PC-3 (cell line): ENCODE measurements at regions not wholly inside any gene's neighbourhood (a gene's known extent, or its start where the extent isn't known, plus 50 kb on each side); places are given as distances from the start of the nearest gene placed in this dataset.

Experiments
- ATAC-seq: fragments of 200-7000 bp; cut with Tn5 transposase; 2 replicates; pipeline ENCODE4 v1.9.1; 2020; ENCODE audit warnings: mild to moderate bottlenecking, moderate library complexity
- BruUV-seq: library from RNA; stranded (reverse); fragments of 400-500 nt; replicated peaks from 2 replicates; lab custom pipeline; 2021; lab: Mats Ljungman, UMichigan
- CTCF ChIA-PET: fragments of 300-600 bp; sonication (Branson Sonifier 250); formaldehyde crosslinking; loops from one replicate; lab custom pipeline; 2022; ENCODE audit warnings: antibody characterized with exemption; lab: Charles Lee
- POLR2A ChIA-PET: fragments of 300-600 bp; sonication (Branson Sonifier 250); formaldehyde crosslinking; loops from one replicate; lab custom pipeline; 2022; ENCODE audit warnings: antibody characterized with exemption; ENCODE audit not compliant: unreplicated experiment; lab: Charles Lee
- DNase-seq: peaks from one replicate; pipeline ENCODE4 v3.0.0-alpha.2; 2015
- H2AFZ ChIP-seq: fragments of 300-600 bp; sonication (generic); 2 replicates; pipeline ENCODE4 v1.6.0; 2016; ENCODE audit warnings: antibody characterized with exemption, low read length
- H3F3A ChIP-seq: fragments of 300-600 bp; sonication (generic); one replicate; pipeline ENCODE4 v1.6.0; 2017; ENCODE audit warnings: antibody characterized with exemption, low read length, control low read depth, mild to moderate bottlenecking; ENCODE audit not compliant: unreplicated experiment
- H3K27ac ChIP-seq: fragments of 300-600 bp; sonication (generic); 2 replicates; pipeline ENCODE4 v1.5.1; 2016; ENCODE audit warnings: mild to moderate bottlenecking, low read length
- H3K27me3 ChIP-seq: fragments of 300-600 bp; sonication (generic); 2 replicates; pipeline ENCODE4 v1.6.1; 2016; ENCODE audit warnings: low read length, mixed read lengths
- H3K36me3 ChIP-seq: fragments of 300-600 bp; sonication (generic); 2 replicates; pipeline ENCODE4 v1.6.1; 2016; ENCODE audit warnings: low read depth, mixed run types, low read length, mixed read lengths
- H3K4me1 ChIP-seq: fragments of 300-600 bp; sonication (generic); 2 replicates; pipeline ENCODE4 v1.5.1; 2016; ENCODE audit warnings: low read length; ENCODE audit not compliant: insufficient read depth
- H3K4me2 ChIP-seq: fragments of 300-600 bp; sonication (generic); 2 replicates; pipeline ENCODE4 v1.6.0; 2016; ENCODE audit warnings: low read length
- H3K4me3 ChIP-seq: fragments of 300-600 bp; sonication (generic); 2 replicates; pipeline ENCODE4 v1.5.1; 2016; ENCODE audit warnings: mild to moderate bottlenecking, low read length, mixed read lengths
- H3K79me2 ChIP-seq: fragments of 300-600 bp; sonication (generic); 2 replicates; pipeline ENCODE4 v1.6.1; 2017; ENCODE audit warnings: low read length, mixed read lengths
- H3K9ac ChIP-seq: fragments of 300-600 bp; sonication (generic); 2 replicates; pipeline ENCODE4 v1.6.0; 2016; ENCODE audit warnings: mild to moderate bottlenecking, low read length
- H3K9me2 ChIP-seq: fragments of 300-600 bp; sonication (generic); replicated peaks from 2 replicates; pipeline ENCODE4 v1.6.1; 2016; ENCODE audit warnings: mixed run types, low read length, mixed read lengths
- H3K9me3 ChIP-seq: fragments of 300-600 bp; sonication (generic); 2 replicates; pipeline ENCODE4 v1.6.1; 2016; ENCODE audit warnings: low read length, mixed read lengths
- H4K20me1 ChIP-seq: fragments of 300-600 bp; sonication (generic); 2 replicates; pipeline ENCODE4 v1.6.1; 2016; ENCODE audit warnings: low read length, mixed read lengths
- CTCF ChIP-seq: fragments of 300-600 bp; sonication (generic); conservative IDR thresholded peaks from 2 replicates; pipeline ENCODE4 v1.5.1; 2017; ENCODE audit warnings: antibody characterized with exemption, low read depth, mild to moderate bottlenecking, low read length
- EZH2 ChIP-seq: fragments of 300-600 bp; sonication (generic); IDR thresholded peaks from one replicate; pipeline ENCODE4 v1.6.1; 2017; ENCODE audit warnings: antibody characterized with exemption, mild to moderate bottlenecking, low read length; ENCODE audit not compliant: unreplicated experiment
- EZH2phosphoT487 ChIP-seq: fragments of 300-600 bp; sonication (generic); IDR thresholded peaks from 2 replicates; pipeline ENCODE4 v1.6.1; 2018; ENCODE audit warnings: mild to moderate bottlenecking, antibody characterized with exemption, low read length, borderline replicate concordance
- intact Hi-C: fragments of 100-400 bp; cut with micrococcal nuclease; formaldehyde crosslinking; loops from 2 replicates; pipeline ENCODE4 v1.9.0; 2023

DNA sequence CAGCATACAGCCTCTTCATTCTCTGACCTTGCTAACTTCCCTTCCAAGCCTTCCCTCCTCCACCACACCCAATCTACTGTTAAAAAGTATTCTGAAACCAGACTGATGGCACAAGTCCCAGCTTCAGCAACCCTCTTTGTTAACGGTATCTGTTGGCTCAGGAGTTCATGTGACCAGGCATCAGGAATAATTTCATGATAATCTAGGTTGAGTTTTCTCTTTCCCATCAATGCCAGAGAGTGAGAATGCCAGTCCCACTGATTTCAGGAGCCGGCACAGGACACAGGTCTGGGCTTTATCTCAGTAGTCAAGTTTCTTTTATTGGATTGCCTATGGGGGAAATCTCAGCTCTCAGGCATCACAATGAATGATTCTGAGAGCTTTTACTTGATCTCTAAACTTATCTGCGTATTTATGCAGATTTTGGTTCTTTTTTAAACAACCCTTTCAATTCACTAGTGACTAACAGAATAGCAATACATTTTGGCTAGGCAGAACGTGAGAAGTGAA is 231.0 kb upstream of the LYZL1 start:
- Histone ChIP-seq H2AFZ (no peak overlapping the region), H3K4me2 (no peak overlapping the region), H4K20me1 (no peaks in the 10 kb centered on the region), H3K27me3 (no peaks in the 10 kb centered on the region), H3F3A (no peaks in the 10 kb centered on the region), H3K36me3 (no peaks in the 10 kb centered on the region), H3K79me2 (no peaks in the 10 kb centered on the region), H3K27ac (no peak overlapping the region), H3K9ac (no peak overlapping the region), H3K4me3 (no peak overlapping the region), H3K9me3 (no peaks in the 10 kb centered on the region), H3K9me2 (no peaks in the 10 kb centered on the region), H3K4me1 (peaks cover 4% of the 10 kb centered on the region; the same call in 1 of the 2 replicates)
- DNase-seq (no peak), ATAC-seq (no peak; the same call in 1 of the 2 replicates)
- ChIA-PET POLR2A (no interaction called here), CTCF (no interaction called here)
- intact Hi-C loops, result no loop called here
- BruUV-seq, result no TSS peak
- no peak for TF ChIP-seq EZH2
- no peak for TF ChIP-seq EZH2phosphoT487
- TF ChIP-seq CTCF, result no peak

DNA sequence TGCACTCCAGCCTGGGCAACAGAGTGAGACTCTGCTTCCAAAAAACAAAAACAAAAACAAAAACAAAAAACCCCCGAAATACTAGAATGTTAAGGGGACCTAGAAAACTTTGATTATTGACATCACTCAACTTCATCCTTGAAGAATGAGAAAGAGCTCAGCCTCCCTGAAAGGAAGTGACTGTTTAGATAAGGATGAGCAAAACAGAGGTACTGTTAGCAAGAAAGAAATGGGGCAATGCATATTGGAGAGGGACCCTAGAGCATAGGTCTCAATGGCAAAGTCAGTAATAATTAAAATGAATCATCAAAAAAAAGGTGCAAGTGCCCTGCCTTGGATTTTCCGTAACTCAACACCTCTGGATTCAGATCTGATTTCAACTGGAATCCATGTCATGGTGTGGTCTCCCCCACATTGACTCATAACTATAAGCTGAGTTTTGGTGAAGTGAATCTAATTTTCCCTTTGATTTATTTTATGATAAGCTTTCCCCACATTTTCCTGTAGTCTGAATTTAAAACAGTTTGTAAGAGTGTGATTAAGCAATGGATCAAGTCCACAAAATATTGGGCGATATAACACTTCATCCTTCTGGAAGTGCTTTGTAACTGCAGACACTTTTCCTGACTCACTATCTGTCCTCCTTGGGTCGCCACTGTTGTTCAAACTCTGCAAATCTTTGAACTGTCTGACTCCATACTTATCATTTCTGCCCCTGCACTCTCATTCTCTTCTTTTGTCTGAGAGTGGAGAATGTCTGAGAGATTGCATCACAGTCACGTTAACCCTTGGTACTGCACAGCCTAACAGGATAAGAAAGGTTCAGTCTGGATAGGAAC is 224.8 kb upstream of the LYZL1 start:
- CTCF ChIA-PET, result no interaction called here
- Histone ChIP-seq H3K27ac (peak overlapping the region; percentile 84), H2AFZ (peak overlapping the region; percentile 64), H3K4me3 (peak overlapping the region; percentile 56; the same call in 1 of the 2 replicates), H3K9me3 (no peaks in the 10 kb centered on the region), H3K27me3 (no peaks in the 10 kb centered on the region), H3K4me2 (peak overlapping the region; percentile 83), H4K20me1 (no peaks in the 10 kb centered on the region), H3K9ac (peak overlapping the region; percentile 33; the same call in 1 of the 2 replicates), H3K9me2 (no peaks in the 10 kb centered on the region), H3F3A (peaks cover 4% of the 10 kb centered on the region), H3K36me3 (no peaks in the 10 kb centered on the region), H3K79me2 (no peaks in the 10 kb centered on the region), H3K4me1 (peaks cover 17% of the 10 kb centered on the region)
- BruUV-seq, result no TSS peak
- DNase-seq, result peak; percentile 54
- POLR2A ChIA-PET, result no interaction called here
- ATAC-seq, result peak; percentile 29
- intact Hi-C loops, result no loop called here
- TF ChIP-seq CTCF, result 0 out of 2 replicates have a peak, but pooled peaks have one; percentile 14
- no peak for TF ChIP-seq EZH2
- TF ChIP-seq EZH2phosphoT487, result no peak

- CTCF ChIA-PET, result no interaction called here
- H3K27ac ChIP-seq, result peak overlapping the region; percentile 84
- peak overlapping the region; percentile 56; the same call in 1 of the 2 replicates for H3K4me3 ChIP-seq
- peaks cover 17% of the 10 kb centered on the region for H3K4me1 ChIP-seq
- no peaks in the 10 kb centered on the region for H3K9me3 ChIP-seq
- H3K79me2 ChIP-seq, result no peaks in the 10 kb centered on the region
- H3K9ac ChIP-seq, result peak overlapping the region; percentile 33; the same call in 1 of the 2 replicates
- no peaks in the 10 kb centered on the region for H3K36me3 ChIP-seq
- peak overlapping the region; percentile 83 for H3K4me2 ChIP-seq
- H3F3A ChIP-seq, result peaks cover 4% of the 10 kb centered on the region
- BruUV-seq, result no TSS peak
- intact Hi-C loops, result no loop called here
- no peaks in the 10 kb centered on the region for H3K9me2 ChIP-seq
- ATAC-seq, result no peak
- TF ChIP-seq EZH2phosphoT487, result no peak
- no peak for TF ChIP-seq EZH2
- no peak for TF ChIP-seq CTCF
- DNase-seq, result peak; percentile 61
- peak overlapping the region; percentile 64 for H2AFZ ChIP-seq
- H3K27me3 ChIP-seq, result no peaks in the 10 kb centered on the region
- no peaks in the 10 kb centered on the region for H4K20me1 ChIP-seq
- POLR2A ChIA-PET, result no interaction called here
Measured at GRCh38 chr10:29064680-29065079, 224.2 kb upstream of the LYZL1 start.
